ENCODE measurements at regions not wholly inside any gene's neighbourhood (a gene's known extent, or its start where the extent isn't known, plus 50 kb on each side); places are given as distances from the start of the nearest gene placed in this dataset.

DNA sequence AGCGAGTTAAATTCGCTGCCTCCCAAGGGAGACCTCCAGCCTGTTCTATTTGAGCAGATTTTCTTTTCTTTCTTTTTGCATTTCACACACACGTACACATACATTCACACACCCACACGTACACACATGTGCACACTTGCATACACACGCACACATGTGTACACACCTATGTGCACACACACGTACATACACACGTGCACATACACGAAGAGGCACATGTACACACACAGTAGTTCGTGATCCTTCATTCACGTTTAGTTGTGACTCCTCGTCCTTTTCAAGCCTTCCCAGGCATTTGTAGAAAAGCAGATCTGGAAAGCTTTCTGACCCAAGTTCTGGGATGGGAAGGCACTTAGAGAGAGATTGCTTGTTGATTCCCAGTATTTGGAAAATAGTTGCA lies 290.8 kb upstream of the COBL start:
- POLR2A ChIA-PET (ENCODE audit: unreplicated experiment) = no interaction called here
- no peak overlapping the region for H2AK9ac ChIP-seq (replicated peaks; ENCODE audit: low read depth, low read length, poor library complexity)
- CTCF ChIA-PET = no interaction called here
- WGBS, 2 experiments (ENCODE audit: extremely low coverage in 2 of 2, insufficient read length in 1 of 2) = 76% methylated on average over 10 of the region's 11 CpGs; no CpG with 5 or more reads in 1 of the 2 experiments
- ATAC-seq (ENCODE audit: low read depth) = no peak
- no peaks in the 10 kb centered on the region for H3K4me1 ChIP-seq (ENCODE audit: control insufficient read depth, insufficient read depth, low read length)
- H3K4me3 ChIP-seq (ENCODE audit: insufficient read depth, low read depth, low read length) = no peak overlapping the region
- no TSS peak for BruUV-seq (replicated peaks)
- TF ChIP-seq MXI1 (IDR thresholded peaks at IDR 0.05; ENCODE audit: borderline replicate concordance, low read depth, low read length) (no peak), MAZ (IDR thresholded peaks at IDR 0.05; ENCODE audit: borderline replicate concordance, low read depth, low read length) (no peak), RFX5 (IDR thresholded peaks at IDR 0.05; ENCODE audit: low read depth, low read length) (no peak)
- no peaks in the 10 kb centered on the region for H3K36me3 ChIP-seq (ENCODE audit: control insufficient read depth, insufficient read depth, low read length)
- no peaks in the 10 kb centered on the region for H3K9me1 ChIP-seq (ENCODE audit: insufficient read depth, low read length)
- no peak overlapping the region for H2BK5ac ChIP-seq (ENCODE audit: low read depth, low read length, poor library complexity, severe bottlenecking)
- no peak overlapping the region for H3K27ac ChIP-seq (ENCODE audit: insufficient read depth, low read length)
- in situ Hi-C loops (cut with MboI; ENCODE audit: low sequenced_read_pairs) (no loop called here), intact Hi-C loops (cut with micrococcal nuclease) (no loop called here), dilution Hi-C loops (cut with HindIII; ENCODE audit: low sequenced_read_pairs, unreplicated experiment) (no loop called here)
- no peak overlapping the region for H2BK20ac ChIP-seq (ENCODE audit: low read depth, low read length)
- no peak overlapping the region for H4K8ac ChIP-seq (ENCODE audit: low read depth in 2 of 2, low read length in 2 of 2)
- H2BK120ac ChIP-seq (ENCODE audit: low read depth, low read length) = no peak overlapping the region
- no peak overlapping the region for H2AFZ ChIP-seq (replicated peaks; ENCODE audit: low read length, poor library complexity)
- H3K14ac ChIP-seq (replicated peaks; ENCODE audit: low read depth, low read length) = no peak overlapping the region
- H3K27me3 ChIP-seq (ENCODE audit: control insufficient read depth, insufficient read depth, low read length) = no peaks in the 10 kb centered on the region
- no peak overlapping the region for H3K23ac ChIP-seq (ENCODE audit: low read depth, low read length)
- no peak overlapping the region for H3K4me2 ChIP-seq (ENCODE audit: low read depth, low read length)
- no peak overlapping the region for H3K4ac ChIP-seq (ENCODE audit: low read depth, low read length)
- H2BK15ac ChIP-seq (ENCODE audit: low read depth, low read length) = no peak overlapping the region
- no peak overlapping the region for H4K5ac ChIP-seq (ENCODE audit: low read depth, low read length)
- no peak overlapping the region for H3K9ac ChIP-seq (ENCODE audit: low read depth, low read length)
- DNase-seq = no peak
- H3K18ac ChIP-seq (ENCODE audit: low read depth, low read length) = no peak overlapping the region
- H3K9me3 ChIP-seq (ENCODE audit: control insufficient read depth, insufficient read depth, low read length) = peaks cover 8% of the 10 kb centered on the region
- H4K20me1 ChIP-seq (ENCODE audit: insufficient read depth, low read length) = no peaks in the 10 kb centered on the region
- no peak overlapping the region for H3K56ac ChIP-seq (ENCODE audit: extremely low read depth, insufficient read depth, low read length)
- H4K91ac ChIP-seq (ENCODE audit: insufficient read depth, low read depth, low read length) = no peak overlapping the region
- no peaks in the 10 kb centered on the region for H3K79me1 ChIP-seq (ENCODE audit: low read depth in 1 of 2, low read length in 2 of 2)
- H2AK5ac ChIP-seq (ENCODE audit: low read depth, low read length) = no peak overlapping the region
